Esophagus squamous epithelium (tissue), 4 donors: ENCODE measurements at regions not wholly inside any gene's neighbourhood (a gene's known extent, or its start where the extent isn't known, plus 50 kb on each side); places are given as distances from the start of the nearest gene placed in this dataset.
"Not testable (repeated sequence)": the region's sequence is repeated elsewhere in the genome, so short reads cannot be mapped to it uniquely, and the experiment has no call there.

Experiments
- POLR2A ChIP-seq, 4 donors: fragments of 450-650 bp; IDR thresholded peaks; one replicate each; pipeline ENCODE4 v1.6.1; 2017; ENCODE audit warnings: antibody characterized with exemption in 4 of 4, mild to moderate bottlenecking in 4 of 4, moderate library complexity in 3 of 4
- TF ChIP-seq, protein P1 (sequence below), 6 experiments: fragments of 450-650 bp in 4 of 6; fragments of 200-600 bp in 2 of 6; sonication (generic) in 2 of 6; IDR thresholded peaks; one replicate each; pipeline ENCODE4 v1.5.1; 2016 to 2019; ENCODE audit warnings: antibody characterized with exemption in 6 of 6, mild to moderate bottlenecking in 4 of 6, moderate library complexity in 4 of 6

DNA sequence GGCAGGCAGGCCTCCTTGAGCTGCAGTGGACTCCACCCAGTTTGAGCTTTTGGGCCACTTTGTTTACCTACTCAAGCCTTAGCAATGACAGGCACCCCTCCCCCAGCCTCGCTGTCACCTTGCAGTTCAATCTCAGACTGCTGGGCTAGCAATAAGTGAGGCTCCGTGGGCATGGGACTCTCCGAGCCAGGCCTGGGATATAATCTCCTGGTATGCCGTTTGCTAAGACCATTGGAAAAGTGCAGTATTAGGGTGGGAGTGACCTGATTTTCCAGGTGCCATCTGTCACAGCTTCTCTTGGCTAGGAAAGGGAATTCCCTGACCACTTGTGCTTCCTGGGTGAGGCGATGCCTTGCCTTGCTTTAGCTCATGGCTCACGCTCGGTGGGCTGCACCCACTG, 648.6 kb downstream of the DIPK2A start:
- TF ChIP-seq, protein P1, sequence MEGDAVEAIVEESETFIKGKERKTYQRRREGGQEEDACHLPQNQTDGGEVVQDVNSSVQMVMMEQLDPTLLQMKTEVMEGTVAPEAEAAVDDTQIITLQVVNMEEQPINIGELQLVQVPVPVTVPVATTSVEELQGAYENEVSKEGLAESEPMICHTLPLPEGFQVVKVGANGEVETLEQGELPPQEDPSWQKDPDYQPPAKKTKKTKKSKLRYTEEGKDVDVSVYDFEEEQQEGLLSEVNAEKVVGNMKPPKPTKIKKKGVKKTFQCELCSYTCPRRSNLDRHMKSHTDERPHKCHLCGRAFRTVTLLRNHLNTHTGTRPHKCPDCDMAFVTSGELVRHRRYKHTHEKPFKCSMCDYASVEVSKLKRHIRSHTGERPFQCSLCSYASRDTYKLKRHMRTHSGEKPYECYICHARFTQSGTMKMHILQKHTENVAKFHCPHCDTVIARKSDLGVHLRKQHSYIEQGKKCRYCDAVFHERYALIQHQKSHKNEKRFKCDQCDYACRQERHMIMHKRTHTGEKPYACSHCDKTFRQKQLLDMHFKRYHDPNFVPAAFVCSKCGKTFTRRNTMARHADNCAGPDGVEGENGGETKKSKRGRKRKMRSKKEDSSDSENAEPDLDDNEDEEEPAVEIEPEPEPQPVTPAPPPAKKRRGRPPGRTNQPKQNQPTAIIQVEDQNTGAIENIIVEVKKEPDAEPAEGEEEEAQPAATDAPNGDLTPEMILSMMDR (IDR thresholded peaks at IDR 0.05), result not testable (repeated sequence)
- TF ChIP-seq POLR2A (IDR thresholded peaks at IDR 0.05), result not testable (repeated sequence)
